AG04449 (cell line): ENCODE measurements at regions not wholly inside any gene's neighbourhood (a gene's known extent, or its start where the extent isn't known, plus 50 kb on each side); places are given as distances from the start of the nearest gene placed in this dataset.

Experiments
- CTCF ChIA-PET: fragments of 350-600 bp; formaldehyde crosslinking; extraction: SDS; loops from one replicate; lab custom pipeline; 2021; ENCODE audit warnings: antibody characterized with exemption; lab: Yijun Ruan, JAX
- POLR2A ChIA-PET: fragments of 400-600, 350-600 bp; formaldehyde crosslinking; extraction: SDS; loops from one replicate; lab custom pipeline; 2020; ENCODE audit warnings: antibody characterized with exemption, inconsistent platforms; lab: Yijun Ruan, JAX
- DNase-seq: peaks from one replicate; pipeline ENCODE4 v3.0.0-alpha.2; 2010; ENCODE audit warnings: low read depth, low spot score
- H3K4me3 ChIP-seq: 2 replicates; pipeline ENCODE4 v1.5.1; 2011; ENCODE audit warnings: low read depth, mild to moderate bottlenecking, control low read depth, low read length
- CTCF ChIP-seq: IDR thresholded peaks from one replicate; pipeline ENCODE4 v1.5.1; 2011; ENCODE audit warnings: mild to moderate bottlenecking, moderate library complexity, low read length, control low read depth, inconsistent platforms; ENCODE audit not compliant: insufficient read depth; ENCODE audit errors: missing control alignments

DNA sequence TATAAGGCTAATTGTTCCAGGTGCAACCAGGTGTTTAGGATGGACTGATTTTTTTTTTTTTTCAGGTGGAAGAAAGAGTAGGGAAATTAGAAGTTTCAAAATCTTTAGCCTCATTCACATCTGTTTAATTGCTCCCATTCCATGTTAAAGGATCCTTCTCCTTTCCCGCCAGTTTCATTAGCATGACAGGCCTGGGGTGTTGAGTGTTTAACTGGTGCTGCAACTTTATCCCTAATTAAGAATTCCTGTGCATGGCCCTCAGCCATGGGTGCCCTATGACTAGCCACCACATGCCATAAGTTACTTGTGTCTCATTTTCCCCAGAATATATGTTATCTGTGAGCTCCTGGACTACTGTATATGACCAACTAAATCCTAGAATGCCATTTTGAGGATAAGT lies 501.4 kb downstream of the NSUN3 start:
- no peak for DNase-seq
- TF ChIP-seq CTCF: no peak
- POLR2A ChIA-PET: no interaction called here
- H3K4me3 ChIP-seq: no peak overlapping the region
- CTCF ChIA-PET: no interaction called here

- CTCF ChIA-PET: no interaction called here
- TF ChIP-seq CTCF: no peak
- no peak for DNase-seq
- POLR2A ChIA-PET: no interaction called here
- H3K4me3 ChIP-seq: no peak overlapping the region
Observed at GRCh38 chr3:94568041-94568440, 505.2 kb downstream of the NSUN3 start.

- ChIA-PET CTCF (no interaction called here), POLR2A (no interaction called here)
Observed at GRCh38 chr3:94573337-94573736, 510.5 kb downstream of the NSUN3 start.

DNA sequence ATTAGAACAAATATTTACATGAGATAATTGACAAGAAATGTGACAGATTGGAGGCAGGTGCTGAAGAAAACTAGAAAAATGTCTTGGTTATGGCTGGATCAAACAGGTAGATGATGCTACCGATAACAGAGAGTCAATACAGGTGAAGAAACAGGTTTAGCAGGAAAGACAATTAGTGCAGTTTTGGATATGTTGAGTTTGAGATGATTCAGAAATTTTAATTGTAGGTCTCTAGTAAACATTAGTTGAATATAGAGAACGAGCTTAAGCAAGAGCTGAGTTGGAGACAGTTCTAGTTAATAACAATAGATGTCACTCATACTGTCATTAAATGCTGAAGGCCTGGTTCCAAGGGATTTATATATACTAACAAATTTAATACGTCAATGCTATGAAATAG lies 524.4 kb downstream of the NSUN3 start:
- H3K4me3 ChIP-seq: no peak overlapping the region
- no peak for DNase-seq
- POLR2A ChIA-PET: no interaction called here
- no peak for TF ChIP-seq CTCF
- CTCF ChIA-PET: no interaction called here

More at GRCh38 chr3:94573337-94573736, 510.5 kb downstream of the NSUN3 start:
- no peak overlapping the region for H3K4me3 ChIP-seq
- DNase-seq: no peak
- no peak for TF ChIP-seq CTCF

DNA sequence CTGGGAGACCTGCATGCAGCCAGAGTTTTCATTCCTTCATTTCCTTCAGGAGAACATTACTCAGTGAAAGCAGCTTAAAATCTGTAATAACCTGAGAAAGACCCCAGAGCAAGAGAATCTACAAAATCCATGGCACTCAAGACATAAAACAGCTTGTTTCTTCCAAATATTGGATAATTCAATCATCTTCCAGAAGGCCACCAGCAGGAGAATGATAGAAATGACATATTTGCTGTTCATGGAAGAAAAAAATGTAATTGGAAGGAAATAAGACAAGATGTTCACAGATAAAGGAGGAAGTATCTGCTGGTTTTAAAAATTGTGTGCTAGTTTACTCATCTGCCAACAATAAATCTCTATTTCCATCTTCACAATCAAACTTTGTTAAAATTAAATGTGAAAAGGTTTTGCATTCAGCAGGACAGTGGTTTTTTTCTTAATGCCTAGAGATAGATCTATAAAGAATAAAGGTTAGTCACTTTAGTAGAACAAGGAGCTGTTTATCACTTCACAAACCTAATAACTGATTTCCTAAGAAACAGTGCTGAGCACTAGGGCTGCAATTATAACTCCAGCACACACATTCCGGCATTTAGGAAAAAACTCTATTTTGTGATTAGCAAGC lies 530.8 kb downstream of the NSUN3 start:
- H3K4me3 ChIP-seq: no peak overlapping the region
- DNase-seq: no peak
- ChIA-PET CTCF (no interaction called here), POLR2A (no interaction called here)
- no peak for TF ChIP-seq CTCF

DNA sequence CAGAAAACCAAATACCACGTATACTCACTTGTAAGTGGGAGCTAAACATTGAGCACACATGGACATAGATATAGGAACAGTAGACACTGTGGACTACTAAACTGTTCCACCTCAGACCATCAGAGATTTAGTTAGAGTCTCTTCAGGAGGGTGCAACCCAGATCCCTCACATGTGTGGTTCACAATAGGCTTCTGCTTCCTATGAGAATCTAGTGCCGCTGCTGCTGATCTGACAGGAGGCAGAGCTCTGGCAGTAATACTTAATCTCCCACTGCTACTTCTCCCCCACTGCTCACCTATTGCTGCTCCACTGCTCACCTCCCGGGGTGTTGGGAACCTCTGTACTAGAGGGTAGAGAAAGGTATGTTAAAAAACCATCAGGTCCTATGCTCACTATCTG lies 533.3 kb downstream of the NSUN3 start:
- ChIA-PET CTCF (no interaction called here), POLR2A (no interaction called here)

More for the DNA sequence above, 533.3 kb downstream of the NSUN3 start:
- no peak for TF ChIP-seq CTCF
- H3K4me3 ChIP-seq: no peak overlapping the region
- DNase-seq: no peak
